NCI-H2107 treated with DMSO at 0.1 percent for 48 hours (cell line): ENCODE measurements at regions not wholly inside any gene's neighbourhood (a gene's known extent, or its start where the extent isn't known, plus 50 kb on each side); places are given as distances from the start of the nearest gene placed in this dataset.

ENCODE experiments used
- DNase-seq: peaks from one replicate; lab custom pipeline; 2025; ENCODE audit not compliant: unreplicated experiment; lab: John Stamatoyannopoulos, UW

- DNase-seq = no peak
Measured at GRCh38 chr17:36727577-36727976, 126.2 kb downstream of the MRM1 start.

- no peak for DNase-seq
Measured at GRCh38 chr17:36728030-36728991, 126.9 kb downstream of the MRM1 start.

- no peak for DNase-seq
Measured at GRCh38 chr17:36730095-36730808, 128.9 kb downstream of the MRM1 start.

GRCh38 chr17:36730857-36731490 lies 129.6 kb downstream of the MRM1 start:
- DNase-seq = peak; percentile 78

GRCh38 chr17:36731811-36732210 lies 130.4 kb downstream of the MRM1 start:
- peak; percentile 61 for DNase-seq

- DNase-seq = no peak
Measured at GRCh38 chr17:36732351-36732750, 131.0 kb downstream of the MRM1 start.

- no peak for DNase-seq
Measured at GRCh38 chr17:36736201-36737156, 135.1 kb downstream of the MRM1 start.

- no peak for DNase-seq
Measured at GRCh38 chr17:36739208-36739607, 137.8 kb downstream of the MRM1 start.

- DNase-seq = no peak
Measured at GRCh38 chr17:36740157-36740556, 138.8 kb downstream of the MRM1 start.

- no peak for DNase-seq
Measured at GRCh38 chr17:36741019-36741902, 139.9 kb downstream of the MRM1 start.

GRCh38 chr17:36742267-36743000 lies 141.1 kb downstream of the MRM1 start:
- DNase-seq = no peak

- DNase-seq = peak; percentile 74
Measured at GRCh38 chr17:36743130-36743529, 141.7 kb downstream of the MRM1 start.

GRCh38 chr17:36746381-36747053 lies 145.1 kb downstream of the MRM1 start:
- DNase-seq = no peak

- DNase-seq = no peak
Measured at GRCh38 chr17:36747861-36748260, 146.5 kb downstream of the MRM1 start.

GRCh38 chr17:36748272-36748671 lies 146.9 kb downstream of the MRM1 start:
- no peak for DNase-seq

- DNase-seq = no peak
Measured at GRCh38 chr17:36749493-36749892, 148.1 kb downstream of the MRM1 start.

- no peak for DNase-seq
Measured at GRCh38 chr17:36750316-36750885, 149.0 kb downstream of the MRM1 start.
